ENCODE measurements at regions not wholly inside any gene's neighbourhood (a gene's known extent, or its start where the extent isn't known, plus 50 kb on each side); places are given as distances from the start of the nearest gene placed in this dataset.
A peak's percentile ranks its signal among the peaks of the same experiment; 100 is the strongest.

GRCh38 chr1:5632814-5633213 is 359.4 kb downstream of the NPHP4 start:
- DNase-seq (ENCODE audit: low read depth) = no peak
- no peak for TF ChIP-seq CTCF (IDR thresholded peaks at IDR 0.05; ENCODE audit: insufficient read depth, low read depth, low read length, missing control alignments)
- no peak overlapping the region for H3K4me3 ChIP-seq (ENCODE audit: low read length)

GRCh38 chr1:5632224-5632623 is 360.0 kb downstream of the NPHP4 start:
- no peak for TF ChIP-seq CTCF (IDR thresholded peaks at IDR 0.05; ENCODE audit: insufficient read depth, low read depth, low read length, missing control alignments)
- DNase-seq (ENCODE audit: low read depth) = no peak
- no peak overlapping the region for H3K4me3 ChIP-seq (ENCODE audit: low read length)

GRCh38 chr1:5628416-5628815 is 363.8 kb downstream of the NPHP4 start:
- no peak for TF ChIP-seq CTCF (IDR thresholded peaks at IDR 0.05; ENCODE audit: insufficient read depth, low read depth, low read length, missing control alignments)

GRCh38 chr1:5623399-5623798 is 368.8 kb downstream of the NPHP4 start:
- no peak overlapping the region for H3K4me3 ChIP-seq (ENCODE audit: low read length)
- no peak for TF ChIP-seq CTCF (IDR thresholded peaks at IDR 0.05; ENCODE audit: insufficient read depth, low read depth, low read length, missing control alignments)
- peak; percentile 1 for DNase-seq (ENCODE audit: low read depth)

More at GRCh38 chr1:5628416-5628815, 363.8 kb downstream of the NPHP4 start:
- DNase-seq (ENCODE audit: low read depth) = no peak
- H3K4me3 ChIP-seq (ENCODE audit: low read length) = no peak overlapping the region

GRCh38 chr1:5622412-5622811 is 369.8 kb downstream of the NPHP4 start:
- DNase-seq (ENCODE audit: low read depth) = peak; percentile 26
- no peak for TF ChIP-seq CTCF (IDR thresholded peaks at IDR 0.05; ENCODE audit: insufficient read depth, low read depth, low read length, missing control alignments)
- H3K4me3 ChIP-seq (ENCODE audit: low read length) = no peak overlapping the region

- H3K4me3 ChIP-seq (ENCODE audit: low read length) = no peak overlapping the region
- DNase-seq (ENCODE audit: low read depth) = no peak
- no peak for TF ChIP-seq CTCF (IDR thresholded peaks at IDR 0.05; ENCODE audit: insufficient read depth, low read depth, low read length, missing control alignments)
Observed at GRCh38 chr1:5621692-5622091, 370.5 kb downstream of the NPHP4 start.

- H3K4me3 ChIP-seq (ENCODE audit: low read length) = no peak overlapping the region
- DNase-seq (ENCODE audit: low read depth) = peak; percentile 4
- TF ChIP-seq CTCF (IDR thresholded peaks at IDR 0.05; ENCODE audit: insufficient read depth, low read depth, low read length, missing control alignments) = peak; percentile 39
Observed at GRCh38 chr1:5620997-5621396, 371.2 kb downstream of the NPHP4 start.
